GM18951 (cell line): ENCODE measurements at regions not wholly inside any gene's neighbourhood (a gene's known extent, or its start where the extent isn't known, plus 50 kb on each side); places are given as distances from the start of the nearest gene placed in this dataset.

ENCODE experiments used
- POLR2A ChIP-seq: IDR thresholded peaks from 4 replicates; pipeline ENCODE4 v1.6.1; 2011; ENCODE audit warnings: mild to moderate bottlenecking; ENCODE audit not compliant: insufficient read length, insufficient read depth; ENCODE audit errors: extremely low read depth
- in situ Hi-C: fragments of 300-500 bp; cut with MboI; formaldehyde crosslinking; loops from one replicate; pipeline ENCODE4 v1.12.0; 2022; ENCODE audit warnings: low sequenced_read_pairs, mixed read lengths, inconsistent platforms; ENCODE audit not compliant: unreplicated experiment

DNA sequence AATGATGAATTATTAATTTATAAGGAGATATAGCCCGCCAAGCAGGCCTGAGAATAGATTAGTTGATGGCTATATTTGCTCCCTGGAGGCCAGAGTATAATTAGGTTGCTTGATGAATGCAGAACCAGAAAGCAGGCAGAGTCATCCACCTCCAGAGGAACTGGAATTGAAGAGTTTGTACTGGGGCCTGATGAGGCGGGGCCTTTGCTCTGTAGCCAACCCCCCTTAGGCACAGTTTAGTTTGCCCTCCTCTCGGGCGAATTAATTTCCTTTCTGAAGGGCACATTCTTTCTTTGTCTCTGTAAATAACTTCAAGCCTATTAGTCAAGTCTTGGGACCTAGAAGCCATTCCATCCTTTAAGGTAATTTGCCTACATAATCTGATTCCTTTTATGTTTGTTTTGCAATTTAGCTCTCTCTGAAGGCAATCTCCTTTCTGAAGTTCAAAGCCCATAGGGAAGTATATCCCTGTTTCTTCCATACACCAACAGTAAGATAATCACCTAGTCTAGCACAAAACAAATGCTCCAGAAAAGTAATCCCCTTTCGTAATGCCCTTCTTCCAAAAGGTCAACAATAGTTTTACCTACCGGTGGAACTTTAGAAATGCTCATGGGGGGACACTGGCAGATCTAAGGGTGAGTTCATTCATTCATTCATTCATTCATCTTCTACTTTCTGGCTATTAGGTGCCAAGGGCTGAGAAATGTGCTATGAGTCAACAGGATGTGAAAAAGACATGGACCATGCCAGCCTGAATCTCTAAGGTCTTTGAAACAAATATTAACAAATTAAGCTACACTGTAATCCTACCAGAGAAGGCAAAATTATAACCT is 84.8 kb upstream of the NUDT4 start:
- no peak for TF ChIP-seq POLR2A
- in situ Hi-C loops, result no loop called here

DNA sequence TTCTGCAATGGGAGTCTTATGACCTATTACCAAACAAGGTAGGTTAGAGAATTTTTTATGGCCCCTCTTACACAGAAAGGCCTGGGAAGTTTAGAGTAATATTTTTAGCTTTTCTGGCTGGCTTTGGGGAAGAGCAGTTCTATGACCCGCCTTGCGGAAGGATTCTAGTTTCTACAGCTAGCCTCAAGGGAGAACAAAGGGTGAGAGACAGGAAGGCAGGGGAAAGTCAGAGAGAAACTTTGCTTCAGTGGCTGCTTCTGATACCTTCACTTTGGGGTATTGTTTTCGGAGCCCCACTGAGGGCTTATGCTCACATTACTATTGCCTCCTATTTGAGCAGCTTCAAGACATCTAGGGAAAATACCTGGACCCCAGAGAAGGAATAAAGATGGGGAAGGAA is 80.7 kb upstream of the NUDT4 start:
- no peak for TF ChIP-seq POLR2A
- in situ Hi-C loops, result no loop called here

DNA sequence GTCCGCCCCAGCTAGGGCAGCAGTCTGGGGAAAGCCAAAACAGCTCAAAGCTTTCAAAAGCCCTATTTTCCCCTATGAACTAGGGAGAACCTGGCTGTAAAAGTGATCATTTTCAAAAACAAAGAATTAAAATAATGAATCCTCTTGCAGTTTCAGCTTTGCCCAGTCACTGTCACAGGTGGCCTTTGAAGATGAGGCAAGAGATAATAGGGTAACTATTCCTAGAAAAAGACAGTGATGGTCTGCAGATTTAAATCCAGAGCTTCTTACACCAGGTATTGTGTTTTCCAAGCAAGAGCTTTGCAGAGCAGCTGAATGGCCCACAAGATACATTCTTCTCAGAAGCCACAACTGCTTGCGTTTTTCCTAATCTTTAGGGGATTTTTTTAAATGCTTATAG is 80.2 kb upstream of the NUDT4 start:
- TF ChIP-seq POLR2A, result no peak
- in situ Hi-C loops, result no loop called here

GRCh38 chr12:93299262-93299846 is 78.4 kb upstream of the NUDT4 start:
- TF ChIP-seq POLR2A, result no peak
- in situ Hi-C loops, result no loop called here

DNA sequence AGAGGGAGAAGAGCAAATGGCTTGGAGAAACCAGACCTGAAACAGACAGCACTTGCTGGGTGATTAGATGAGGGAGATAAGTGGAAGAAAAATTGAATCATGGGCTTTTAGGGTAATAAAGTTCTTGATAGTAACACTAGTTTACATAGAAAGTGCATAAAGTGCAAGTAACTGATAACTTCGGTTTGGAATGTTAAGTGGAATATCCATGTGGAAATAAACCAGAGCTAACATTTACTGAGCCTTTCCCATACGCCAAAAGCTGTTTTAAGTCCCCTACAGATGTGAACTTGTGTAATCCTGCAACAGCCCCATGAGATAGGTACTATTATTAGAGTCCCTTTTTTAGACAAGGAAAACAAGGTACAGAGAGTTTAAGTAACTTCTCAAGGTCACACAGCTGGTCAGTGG is 77.1 kb upstream of the NUDT4 start:
- no peak for TF ChIP-seq POLR2A
- in situ Hi-C loops, result no loop called here

GRCh38 chr12:93302331-93303229 is 75.1 kb upstream of the NUDT4 start:
- TF ChIP-seq POLR2A, result no peak
- in situ Hi-C loops, result no loop called here

- TF ChIP-seq POLR2A, result no peak
- in situ Hi-C loops, result no loop called here
Observed at GRCh38 chr12:93306636-93307035, 71.1 kb upstream of the NUDT4 start.

DNA sequence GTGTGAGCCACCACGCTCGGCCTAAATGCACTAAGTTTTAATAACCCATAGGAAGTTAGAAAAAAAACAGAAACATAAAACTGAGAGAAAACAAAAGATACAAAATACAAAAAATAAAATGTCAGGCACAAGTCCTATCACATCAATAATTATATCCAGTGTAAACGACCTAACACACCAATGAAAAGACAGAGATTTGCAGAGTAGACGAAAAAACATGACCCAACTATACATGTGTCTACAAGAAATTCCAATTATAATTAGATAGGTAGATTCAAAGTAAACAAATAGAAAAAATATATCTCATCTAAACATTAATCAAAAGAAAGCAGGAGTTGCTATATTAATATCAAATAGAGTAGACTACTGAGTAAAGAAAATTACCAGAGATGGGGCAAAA is 69.4 kb upstream of the NUDT4 start:
- TF ChIP-seq POLR2A, result no peak
- in situ Hi-C loops, result no loop called here

- in situ Hi-C loops, result no loop called here
- TF ChIP-seq POLR2A, result no peak
Observed at GRCh38 chr12:93311827-93312226, 65.9 kb upstream of the NUDT4 start.

DNA sequence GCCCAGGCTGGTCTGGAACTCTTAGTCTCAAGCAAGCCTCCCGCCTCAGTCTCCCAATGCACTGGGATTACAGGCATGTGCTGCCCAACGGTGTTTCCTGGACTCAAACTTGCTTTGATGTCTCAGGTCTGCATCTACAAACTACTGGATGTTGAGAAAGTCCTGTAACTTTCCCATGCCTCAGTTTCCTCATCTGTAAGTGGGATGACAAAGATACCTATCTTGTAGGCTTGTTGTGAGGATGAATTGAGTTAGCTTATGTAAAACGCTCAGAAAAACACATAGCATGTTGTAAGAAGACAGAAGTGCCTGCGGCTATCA is 63.6 kb upstream of the NUDT4 start:
- TF ChIP-seq POLR2A, result no peak
- in situ Hi-C loops, result no loop called here

GRCh38 chr12:93315385-93315906 is 62.3 kb upstream of the NUDT4 start:
- in situ Hi-C loops, result no loop called here
- TF ChIP-seq POLR2A, result no peak

DNA sequence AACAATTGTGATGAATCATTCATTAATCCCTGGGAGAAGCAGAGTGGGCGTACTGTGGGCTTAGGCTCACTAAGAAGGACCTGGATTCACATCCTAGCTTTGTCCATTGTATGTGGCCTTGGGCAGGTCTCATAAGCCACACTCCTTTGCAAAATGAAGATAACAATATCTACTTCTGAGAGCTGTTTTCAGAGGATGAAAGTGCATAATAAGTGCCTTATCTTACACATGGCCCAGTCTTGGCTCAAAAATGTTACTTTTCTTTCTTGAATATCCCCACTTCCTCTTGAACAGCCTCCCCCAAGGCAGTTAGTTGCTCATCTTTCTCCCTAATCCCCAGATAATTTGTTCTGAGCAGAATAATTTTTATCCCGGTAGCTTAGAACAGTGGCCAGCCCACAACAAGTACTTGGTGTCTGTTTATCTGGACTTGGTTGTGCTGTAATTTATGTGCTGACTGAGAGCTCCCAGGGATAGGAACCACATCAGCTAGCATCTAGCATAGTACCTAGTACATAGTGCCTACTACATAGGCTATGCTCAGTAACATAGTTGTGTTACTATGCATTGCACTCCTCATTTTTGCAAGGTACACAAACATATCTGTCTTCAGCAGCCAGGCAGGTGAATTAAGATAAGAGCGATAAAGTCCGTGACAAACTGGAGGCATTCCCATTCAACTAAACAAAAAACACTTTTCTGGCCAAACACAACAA is 61.7 kb upstream of the NUDT4 start:
- in situ Hi-C loops, result no loop called here
- TF ChIP-seq POLR2A, result no peak

GRCh38 chr12:93316623-93316971 is 61.1 kb upstream of the NUDT4 start:
- in situ Hi-C loops, result no loop called here
- TF ChIP-seq POLR2A, result no peak
